Endothelial cell of umbilical vein (primary cell): ENCODE measurements at regions not wholly inside any gene's neighbourhood (a gene's known extent, or its start where the extent isn't known, plus 50 kb on each side); places are given as distances from the start of the nearest gene placed in this dataset.

Experiments
- BruUV-seq: library from RNA; stranded (reverse); fragments of 400-500 nt; replicated peaks from 2 replicates; lab custom pipeline; 2021; lab: Mats Ljungman, UMichigan
- CTCF ChIA-PET: fragments of 300-600, 350-600 bp; sonication (Branson Sonifier 250); formaldehyde crosslinking; loops from one replicate; lab custom pipeline; 2021; ENCODE audit warnings: antibody characterized with exemption, inconsistent platforms; lab: Charles Lee
- POLR2A ChIA-PET: fragments of 300-600, 350-600 bp; sonication (Branson Sonifier 250); formaldehyde crosslinking; loops from one replicate; lab custom pipeline; 2021; ENCODE audit warnings: antibody characterized with exemption, inconsistent platforms; lab: Charles Lee
- DNase-seq: peaks from one replicate; pipeline ENCODE4 v3.0.0-alpha.2; 2011; ENCODE audit warnings: low read depth, low spot score
- FAIRE-seq: peaks from 2 replicates; lab custom pipeline; 2011; peaks lifted over from hg19 to GRCh38; lab: Jason Lieb, UNC
- H2AFZ ChIP-seq: 2 replicates; pipeline ENCODE4 v1.6.0; 2012; ENCODE audit warnings: low read depth, low read length, control low read depth, inconsistent platforms
- H3K27ac ChIP-seq: 2 replicates; pipeline ENCODE4 v1.5.1; 2011; ENCODE audit warnings: low read depth, mild to moderate bottlenecking, control low read depth, low read length, moderate library complexity; ENCODE audit not compliant: insufficient read depth
- H3K27me3 ChIP-seq, 2 experiments: 2 replicates each; pipeline versions ENCODE4 v1.6.0 to v1.6.1; 2011; ENCODE audit warnings: low read length in 2 of 2, mixed read lengths in 1 of 2; ENCODE audit not compliant: control insufficient read depth in 2 of 2, insufficient read depth in 2 of 2
- H3K36me3 ChIP-seq, 2 experiments: 2 replicates in 1 of 2; 3 replicates in 1 of 2; pipeline ENCODE4 v1.5.1; 2011; ENCODE audit warnings: low read length in 2 of 2, mild to moderate bottlenecking in 1 of 2, moderate library complexity in 1 of 2; ENCODE audit not compliant: control insufficient read depth in 2 of 2, insufficient read depth in 2 of 2; ENCODE audit errors: extremely low read depth in 1 of 2
- H3K4me1 ChIP-seq: 3 replicates; pipeline ENCODE4 v1.5.1; 2011; ENCODE audit warnings: mild to moderate bottlenecking, low read length; ENCODE audit not compliant: control insufficient read depth, insufficient read depth; ENCODE audit errors: extremely low read depth
- H3K4me2 ChIP-seq: 2 replicates; pipeline ENCODE4 v1.6.1; 2011; ENCODE audit warnings: low read length, control low read depth, mixed read lengths; ENCODE audit not compliant: insufficient read depth
- H3K4me3 ChIP-seq, 3 experiments: fragments of 200-600 bp in 1 of 3; sonication (generic), shearing (Covaris generic) in 1 of 3; replicated peaks in 1 of 3; 2 replicates each; pipeline ENCODE4 v1.5.1; 2011 to 2016; ENCODE audit warnings: control low read depth in 3 of 3, low read length in 3 of 3, mild to moderate bottlenecking in 2 of 3, inconsistent platforms in 1 of 3, low read depth in 1 of 3, moderate library complexity in 1 of 3; ENCODE audit not compliant: insufficient read depth in 1 of 3
- H3K79me2 ChIP-seq: 2 replicates; pipeline ENCODE4 v1.6.0; 2012; ENCODE audit warnings: low read length, inconsistent platforms; ENCODE audit not compliant: control insufficient read depth, insufficient read depth
- H3K9ac ChIP-seq: replicated peaks from 2 replicates; pipeline ENCODE3; 2011; ENCODE audit warnings: low read length, control low read depth; ENCODE audit not compliant: insufficient read depth; ENCODE audit errors: extremely low read depth
- H3K9me1 ChIP-seq: replicated peaks from 3 replicates; pipeline ENCODE4 v1.6.0; 2011; ENCODE audit warnings: mild to moderate bottlenecking, low read length; ENCODE audit not compliant: control insufficient read depth, insufficient read depth; ENCODE audit errors: extremely low read depth
- H3K9me3 ChIP-seq: replicated peaks from 2 replicates; pipeline ENCODE4 v1.5.1; 2012; ENCODE audit warnings: low read length, inconsistent platforms; ENCODE audit not compliant: control insufficient read depth, insufficient read depth
- H4K20me1 ChIP-seq: replicated peaks from 2 replicates; pipeline ENCODE3; 2011; ENCODE audit warnings: mild to moderate bottlenecking, low read length; ENCODE audit not compliant: control insufficient read depth, insufficient read depth; ENCODE audit errors: extremely low read depth
- CTCF ChIP-seq, 2 donors: IDR thresholded peaks; 1 replicate in 1 of 2; 2 replicates in 1 of 2; pipeline ENCODE4 v1.5.1; 2011; ENCODE audit warnings: low read length in 2 of 2, mild to moderate bottlenecking in 2 of 2, moderate library complexity in 2 of 2, control low read depth in 1 of 2, inconsistent platforms in 1 of 2, low read depth in 1 of 2; ENCODE audit not compliant: insufficient read depth in 1 of 2; ENCODE audit errors: extremely low read depth in 1 of 2
- EZH2 ChIP-seq: IDR thresholded peaks from 2 replicates; pipeline ENCODE4 v1.6.1; 2012; ENCODE audit warnings: borderline replicate concordance, low read depth, mild to moderate bottlenecking, moderate library complexity, low read length, inconsistent platforms; ENCODE audit not compliant: severe bottlenecking
- FOS ChIP-seq: IDR thresholded peaks from 2 replicates; pipeline ENCODE4 v1.6.1; 2011; ENCODE audit warnings: mild to moderate bottlenecking, low read length, moderate library complexity, borderline replicate concordance; ENCODE audit not compliant: insufficient read depth
- GATA2 ChIP-seq: IDR thresholded peaks from 2 replicates; pipeline ENCODE4 v1.7.0; 2011; ENCODE audit warnings: low read depth, mild to moderate bottlenecking, moderate library complexity, mixed read lengths, low read length; ENCODE audit not compliant: insufficient read length, insufficient read depth
- JUN ChIP-seq: IDR thresholded peaks from 2 replicates; pipeline ENCODE4 v1.6.1; 2011; ENCODE audit warnings: borderline replicate concordance, low read depth; ENCODE audit not compliant: insufficient read length, insufficient read depth
- MAX ChIP-seq: IDR thresholded peaks from 2 replicates; pipeline ENCODE4 v1.6.1; 2011; ENCODE audit not compliant: insufficient read depth, insufficient read length
- MYC ChIP-seq: IDR thresholded peaks from one replicate; pipeline ENCODE4 v1.6.1; 2011; ENCODE audit warnings: mild to moderate bottlenecking, low read depth, low read length
- POLR2A ChIP-seq: IDR thresholded peaks from 2 replicates; pipeline ENCODE4 v1.6.1; 2012; ENCODE audit warnings: low read depth, mild to moderate bottlenecking, control low read depth, low read length
- POLR2AphosphoS5 ChIP-seq: IDR thresholded peaks from 2 replicates; pipeline ENCODE4 v1.6.1; 2012; ENCODE audit warnings: low read depth, mild to moderate bottlenecking, control low read depth, low read length, moderate library complexity; ENCODE audit not compliant: insufficient read depth
- dilution Hi-C: fragments of 300-500 bp; cut with MboI; formaldehyde crosslinking; loops from one replicate; pipeline ENCODE4 v1.15.0; 2019; ENCODE audit warnings: low sequenced_read_pairs; ENCODE audit not compliant: extremely low pct_ligation_motif_present
- intact Hi-C: fragments of 100-400 bp; cut with micrococcal nuclease; formaldehyde crosslinking; loops from one replicate; pipeline ENCODE4 v1.10.0; 2022

DNA sequence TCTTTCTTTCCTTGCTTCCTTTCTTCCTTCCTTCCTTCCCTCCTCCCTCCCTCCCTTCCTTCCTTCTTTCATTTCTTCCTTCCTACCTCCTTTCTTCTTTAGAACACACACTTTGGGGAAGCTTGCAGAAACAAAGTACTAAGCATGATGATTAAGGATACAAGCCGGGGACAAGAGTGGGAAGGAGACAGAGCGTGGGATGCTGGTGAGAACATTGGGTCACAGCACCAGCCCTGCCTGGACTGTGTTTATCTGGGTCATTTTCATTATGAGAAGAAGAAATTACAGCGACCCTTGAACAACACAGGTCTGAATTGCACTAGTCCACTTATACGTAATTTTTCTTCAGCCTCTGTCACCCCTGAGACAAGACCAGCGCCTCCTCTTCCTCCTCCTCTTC is 169.3 kb upstream of the TBL1X start:
- dilution Hi-C loops = no loop called here
- CTCF ChIA-PET = no interaction called here
- TF ChIP-seq EZH2 (no peak), MYC (no peak), GATA2 (no peak), JUN (no peak), CTCF (IDR thresholded peaks at IDR 0.05; ENCODE audit: extremely low read depth in 1 of 2, insufficient read depth in 1 of 2, low read depth in 1 of 2, low read length in 2 of 2) (no peak), POLR2A (no peak), FOS (no peak), POLR2AphosphoS5 (no peak), MAX (no peak)

More for the DNA sequence above, 169.3 kb upstream of the TBL1X start:
- Histone ChIP-seq H3K36me3 (no peaks in the 10 kb centered on the region), H3K9me1 (no peaks in the 10 kb centered on the region), H3K9me3 (no peaks in the 10 kb centered on the region), H3K79me2 (no peaks in the 10 kb centered on the region), H2AFZ (no peak overlapping the region), H3K4me1 (no peaks in the 10 kb centered on the region), H3K4me2 (no peak overlapping the region), H3K4me3 (no peak overlapping the region), H4K20me1 (no peaks in the 10 kb centered on the region), H3K27ac (no peak overlapping the region), H3K27me3 (peaks cover 13 to 14% of the 10 kb centered on the region in 2 experiments), H3K9ac (no peak overlapping the region)
- no TSS peak for BruUV-seq
- FAIRE-seq (no peak), DNase-seq (no peak)
- intact Hi-C loops = no loop called here
- POLR2A ChIA-PET = no interaction called here
